GM12891 (cell line): ENCODE measurements at regions not wholly inside any gene's neighbourhood (a gene's known extent, or its start where the extent isn't known, plus 50 kb on each side); places are given as distances from the start of the nearest gene placed in this dataset.
"Not testable (repeated sequence)": the region's sequence is repeated elsewhere in the genome, so short reads cannot be mapped to it uniquely, and the experiment has no call there.

Experiments
- DNase-seq: peaks from one replicate; pipeline ENCODE4 v3.0.0; 2011; ENCODE audit warnings: low spot score; ENCODE audit not compliant: insufficient read length
- FAIRE-seq: peaks from 2 replicates; lab custom pipeline; 2011; peaks lifted over from hg19 to GRCh38; lab: Jason Lieb, UNC
- PAX5 ChIP-seq: IDR thresholded peaks from 2 replicates; pipeline ENCODE4 v1.6.1; 2011; ENCODE audit warnings: low read length, moderate library complexity, mild to moderate bottlenecking; ENCODE audit not compliant: insufficient read depth, severe bottlenecking
- POLR2A ChIP-seq: IDR thresholded peaks from 2 replicates; pipeline ENCODE4 v1.6.1; 2011; ENCODE audit warnings: low read depth, low read length, control low read depth
- POLR2AphosphoS5 ChIP-seq: IDR thresholded peaks from 2 replicates; pipeline ENCODE4 v1.6.1; 2011; ENCODE audit warnings: low read depth, low read length, control low read depth
- POU2F2 ChIP-seq: IDR thresholded peaks from 2 replicates; pipeline ENCODE4 v1.6.1; 2011; ENCODE audit warnings: low read depth, mild to moderate bottlenecking, control low read depth, low read length, moderate library complexity
- SPI1 ChIP-seq: IDR thresholded peaks from 2 replicates; pipeline ENCODE4 v1.6.1; 2011; ENCODE audit warnings: low read depth, low read length, control low read depth
- TAF1 ChIP-seq: IDR thresholded peaks from 2 replicates; pipeline ENCODE4 v1.6.1; 2011; ENCODE audit warnings: low read depth, low read length, control low read depth

GRCh38 chr4:177185579-177185978, 124.1 kb upstream of the NEIL3 start:
- FAIRE-seq (no peak), DNase-seq (no peak)
- TF ChIP-seq TAF1 (no peak), POU2F2 (no peak), SPI1 (no peak)

- no peak for FAIRE-seq
- DNase-seq, result no peak
- TF ChIP-seq POU2F2 (no peak), TAF1 (no peak), PAX5 (no peak), POLR2AphosphoS5 (no peak)
Measured at GRCh38 chr4:177187371-177187770, 122.3 kb upstream of the NEIL3 start.

GRCh38 chr4:177190995-177191580, 118.6 kb upstream of the NEIL3 start:
- no peak for DNase-seq
- no peak for FAIRE-seq
- TF ChIP-seq POLR2AphosphoS5 (no peak), POLR2A (no peak), POU2F2 (no peak), PAX5 (no peak), TAF1 (no peak), SPI1 (no peak)

- FAIRE-seq (no peak), DNase-seq (no peak)
- no peak for TF ChIP-seq POU2F2
- no peak for TF ChIP-seq POLR2A
- TF ChIP-seq POLR2AphosphoS5, result no peak
- no peak for TF ChIP-seq SPI1
- no peak for TF ChIP-seq PAX5
- no peak for TF ChIP-seq TAF1
Measured at GRCh38 chr4:177191586-177191985, 118.1 kb upstream of the NEIL3 start.

- FAIRE-seq (no peak), DNase-seq (no peak)
- TF ChIP-seq PAX5, result no peak
- no peak for TF ChIP-seq POLR2AphosphoS5
- TF ChIP-seq POLR2A, result no peak
- TF ChIP-seq POU2F2, result no peak
- no peak for TF ChIP-seq SPI1
- TF ChIP-seq TAF1, result no peak
Measured at GRCh38 chr4:177191991-177192390, 117.7 kb upstream of the NEIL3 start.

GRCh38 chr4:177193024-177193715, 116.5 kb upstream of the NEIL3 start:
- DNase-seq, FAIRE-seq: not testable (repeated sequence)

- DNase-seq (no peak), FAIRE-seq (no peak)
- TF ChIP-seq POU2F2 (no peak), PAX5 (no peak), POLR2AphosphoS5 (no peak), TAF1 (no peak), POLR2A (no peak), SPI1 (no peak)
Measured at GRCh38 chr4:177194906-177195305, 114.8 kb upstream of the NEIL3 start.

GRCh38 chr4:177196615-177197014, 113.1 kb upstream of the NEIL3 start:
- FAIRE-seq (no peak), DNase-seq (no peak)
- TF ChIP-seq SPI1 (no peak), TAF1 (no peak), POU2F2 (no peak), POLR2A (no peak), POLR2AphosphoS5 (no peak), PAX5 (no peak)

GRCh38 chr4:177201614-177202013, 108.1 kb upstream of the NEIL3 start:
- TF ChIP-seq POLR2A (no peak), PAX5 (no peak), POLR2AphosphoS5 (no peak), TAF1 (no peak), SPI1 (no peak), POU2F2 (no peak)
- FAIRE-seq (no peak), DNase-seq (no peak)

- FAIRE-seq (no peak), DNase-seq (no peak)
- TF ChIP-seq SPI1 (peak; percentile 73), POLR2AphosphoS5 (no peak), PAX5 (no peak)
Measured at GRCh38 chr4:177204126-177204525, 105.5 kb upstream of the NEIL3 start.
